MM.1S (cell line): ENCODE measurements at regions not wholly inside any gene's neighbourhood (a gene's known extent, or its start where the extent isn't known, plus 50 kb on each side); places are given as distances from the start of the nearest gene placed in this dataset.

Experiments used
- DNase-seq: peaks from one replicate; pipeline ENCODE4 v3.0.0-alpha.2; 2015
- H2AFZ ChIP-seq: fragments of 300-600 bp; sonication (generic); 2 replicates; pipeline ENCODE4 v1.6.0; 2016; ENCODE audit warnings: antibody characterized with exemption, low read length
- H3F3A ChIP-seq: fragments of 300-600 bp; sonication (generic); 2 replicates; pipeline ENCODE4 v1.6.1; 2016; ENCODE audit warnings: mild to moderate bottlenecking, antibody characterized with exemption, low read length, moderate library complexity, mixed read lengths; ENCODE audit not compliant: insufficient read depth
- H3K27ac ChIP-seq: fragments of 300-600 bp; sonication (generic); 2 replicates; pipeline ENCODE4 v1.5.1; 2016; ENCODE audit warnings: mild to moderate bottlenecking, low read length
- H3K27me3 ChIP-seq: fragments of 300-600 bp; sonication (generic); replicated peaks from 2 replicates; pipeline ENCODE4 v1.6.0; 2016; ENCODE audit warnings: low read length; ENCODE audit not compliant: insufficient read depth
- H3K36me3 ChIP-seq: fragments of 300-600 bp; sonication (generic); replicated peaks from 2 replicates; pipeline ENCODE4 v1.6.1; 2016; ENCODE audit warnings: mild to moderate bottlenecking, low read length, mixed read lengths; ENCODE audit not compliant: insufficient read depth
- H3K4me1 ChIP-seq: fragments of 300-600 bp; sonication (generic); 2 replicates; pipeline ENCODE4 v1.6.1; 2016; ENCODE audit warnings: low read length, mixed read lengths
- H3K4me2 ChIP-seq: fragments of 300-600 bp; sonication (generic); 2 replicates; pipeline ENCODE4 v1.6.0; 2016; ENCODE audit warnings: low read depth, low read length
- H3K4me3 ChIP-seq: fragments of 300-600 bp; sonication (generic); 2 replicates; pipeline ENCODE4 v1.5.1; 2016; ENCODE audit warnings: low read length, mixed read lengths
- H3K79me2 ChIP-seq: fragments of 300-600 bp; sonication (generic); 2 replicates; pipeline ENCODE4 v1.6.1; 2016; ENCODE audit warnings: mixed run types, low read length, mixed read lengths
- H3K9ac ChIP-seq: fragments of 300-600 bp; sonication (generic); 2 replicates; pipeline ENCODE4 v1.6.1; 2016; ENCODE audit warnings: low read length, mixed read lengths
- H3K9me2 ChIP-seq: fragments of 300-600 bp; sonication (generic); replicated peaks from 2 replicates; pipeline ENCODE4 v1.6.1; 2016; ENCODE audit warnings: mild to moderate bottlenecking, low read length, mixed read lengths; ENCODE audit not compliant: insufficient read depth
- H3K9me3 ChIP-seq: fragments of 300-600 bp; sonication (generic); replicated peaks from 2 replicates; pipeline ENCODE4 v1.6.1; 2016; ENCODE audit warnings: mild to moderate bottlenecking, low read length, mixed read lengths; ENCODE audit not compliant: insufficient read depth
- H4K20me1 ChIP-seq: fragments of 300-600 bp; sonication (generic); 2 replicates; pipeline ENCODE4 v1.6.1; 2016; ENCODE audit warnings: mild to moderate bottlenecking, low read length, moderate library complexity, mixed read lengths; ENCODE audit not compliant: insufficient read depth
- CTCF ChIP-seq: fragments of 300-600 bp; sonication (generic); IDR thresholded peaks from 2 replicates; pipeline ENCODE4 v1.5.1; 2016; ENCODE audit warnings: antibody characterized with exemption, low read length, mixed read lengths
- EZH2 ChIP-seq: fragments of 300-600 bp; sonication (generic); optimal IDR thresholded peaks from 2 replicates; pipeline ENCODE3; 2017; ENCODE audit warnings: low read depth, mild to moderate bottlenecking, antibody characterized with exemption, low read length, mixed read lengths
- EZH2phosphoT487 ChIP-seq: fragments of 300-600 bp; sonication (generic); IDR thresholded peaks from 2 replicates; pipeline ENCODE4 v1.6.1; 2018; ENCODE audit warnings: antibody characterized with exemption, low read length

GRCh38 chr3:107209302-107209990, 167.8 kb upstream of the CCDC54 start:
- Histone ChIP-seq H3K4me3 (no peak overlapping the region), H3K4me2 (no peak overlapping the region), H4K20me1 (no peaks in the 10 kb centered on the region), H3F3A (no peaks in the 10 kb centered on the region), H2AFZ (no peak overlapping the region), H3K9ac (no peak overlapping the region), H3K27ac (no peak overlapping the region), H3K36me3 (no peaks in the 10 kb centered on the region), H3K4me1 (no peaks in the 10 kb centered on the region), H3K9me3 (no peaks in the 10 kb centered on the region), H3K27me3 (no peaks in the 10 kb centered on the region), H3K79me2 (no peaks in the 10 kb centered on the region), H3K9me2 (no peaks in the 10 kb centered on the region)
- TF ChIP-seq EZH2 (no peak), CTCF (no peak), EZH2phosphoT487 (no peak)
- no peak for DNase-seq

- Histone ChIP-seq H3K4me2 (no peak overlapping the region), H3K4me3 (no peak overlapping the region), H3K27me3 (no peaks in the 10 kb centered on the region), H3K27ac (no peak overlapping the region), H3K9me3 (no peaks in the 10 kb centered on the region), H3K79me2 (no peaks in the 10 kb centered on the region), H3F3A (no peaks in the 10 kb centered on the region), H3K9ac (no peak overlapping the region), H2AFZ (no peak overlapping the region), H3K4me1 (no peaks in the 10 kb centered on the region), H3K9me2 (no peaks in the 10 kb centered on the region), H3K36me3 (no peaks in the 10 kb centered on the region), H4K20me1 (no peaks in the 10 kb centered on the region)
- TF ChIP-seq CTCF (no peak), EZH2 (no peak), EZH2phosphoT487 (no peak)
- no peak for DNase-seq
These were observed 165.6 kb upstream of the CCDC54 start for GRCh38 chr3:107211608-107212007.

GRCh38 chr3:107212618-107213017, 164.6 kb upstream of the CCDC54 start:
- TF ChIP-seq EZH2 (no peak), EZH2phosphoT487 (no peak), CTCF (no peak)

More at GRCh38 chr3:107212618-107213017, 164.6 kb upstream of the CCDC54 start:
- H3K4me2 ChIP-seq, result no peak overlapping the region
- H3K27me3 ChIP-seq, result no peaks in the 10 kb centered on the region
- H3K9me3 ChIP-seq, result no peaks in the 10 kb centered on the region
- no peak overlapping the region for H3K4me3 ChIP-seq
- no peak overlapping the region for H3K27ac ChIP-seq
- no peak overlapping the region for H3K9ac ChIP-seq
- H3K9me2 ChIP-seq, result no peaks in the 10 kb centered on the region
- H3K79me2 ChIP-seq, result no peaks in the 10 kb centered on the region
- no peaks in the 10 kb centered on the region for H4K20me1 ChIP-seq
- H2AFZ ChIP-seq, result no peak overlapping the region
- DNase-seq, result no peak
- no peaks in the 10 kb centered on the region for H3K4me1 ChIP-seq
- no peaks in the 10 kb centered on the region for H3K36me3 ChIP-seq
- no peaks in the 10 kb centered on the region for H3F3A ChIP-seq
